Testis (tissue), 2 donors: ENCODE measurements at regions not wholly inside any gene's neighbourhood (a gene's known extent, or its start where the extent isn't known, plus 50 kb on each side); places are given as distances from the start of the nearest gene placed in this dataset.

Source experiments
- POLR2A ChIP-seq: fragments of 450-650 bp; IDR thresholded peaks from one replicate; pipeline ENCODE4 v1.6.1; 2017; ENCODE audit warnings: antibody characterized with exemption, mild to moderate bottlenecking, moderate library complexity
- TF ChIP-seq, protein P1 (sequence below), 3 experiments: fragments of 450-650 bp in 2 of 3; fragments of 200-600 bp in 1 of 3; sonication (generic) in 1 of 3; IDR thresholded peaks; one replicate each; pipeline ENCODE4 v1.5.1; 2016 to 2019; ENCODE audit warnings: antibody characterized with exemption in 3 of 3, mild to moderate bottlenecking in 2 of 3, moderate library complexity in 1 of 3

DNA sequence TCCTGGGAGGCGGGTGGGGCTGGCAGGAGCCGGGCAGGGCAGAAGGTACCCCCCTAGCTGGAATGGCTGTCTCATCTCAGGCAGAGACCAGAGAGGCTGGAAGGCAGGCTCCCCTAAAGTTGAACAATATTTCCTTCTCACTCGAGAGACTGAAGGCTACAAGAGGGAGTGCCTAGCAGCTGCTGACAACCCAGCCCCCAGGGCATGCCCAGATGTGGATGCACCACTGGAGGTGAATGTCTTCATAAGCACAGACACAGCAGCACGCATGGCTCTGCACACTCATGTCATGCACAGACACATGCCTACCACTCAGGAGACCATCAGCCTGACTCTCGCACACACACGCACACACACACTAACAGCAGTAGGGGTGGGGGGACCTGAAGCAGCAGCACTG is 179.0 kb downstream of the CCT6B start:
- no peak for TF ChIP-seq POLR2A
- TF ChIP-seq, protein P1, sequence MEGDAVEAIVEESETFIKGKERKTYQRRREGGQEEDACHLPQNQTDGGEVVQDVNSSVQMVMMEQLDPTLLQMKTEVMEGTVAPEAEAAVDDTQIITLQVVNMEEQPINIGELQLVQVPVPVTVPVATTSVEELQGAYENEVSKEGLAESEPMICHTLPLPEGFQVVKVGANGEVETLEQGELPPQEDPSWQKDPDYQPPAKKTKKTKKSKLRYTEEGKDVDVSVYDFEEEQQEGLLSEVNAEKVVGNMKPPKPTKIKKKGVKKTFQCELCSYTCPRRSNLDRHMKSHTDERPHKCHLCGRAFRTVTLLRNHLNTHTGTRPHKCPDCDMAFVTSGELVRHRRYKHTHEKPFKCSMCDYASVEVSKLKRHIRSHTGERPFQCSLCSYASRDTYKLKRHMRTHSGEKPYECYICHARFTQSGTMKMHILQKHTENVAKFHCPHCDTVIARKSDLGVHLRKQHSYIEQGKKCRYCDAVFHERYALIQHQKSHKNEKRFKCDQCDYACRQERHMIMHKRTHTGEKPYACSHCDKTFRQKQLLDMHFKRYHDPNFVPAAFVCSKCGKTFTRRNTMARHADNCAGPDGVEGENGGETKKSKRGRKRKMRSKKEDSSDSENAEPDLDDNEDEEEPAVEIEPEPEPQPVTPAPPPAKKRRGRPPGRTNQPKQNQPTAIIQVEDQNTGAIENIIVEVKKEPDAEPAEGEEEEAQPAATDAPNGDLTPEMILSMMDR (IDR thresholded peaks at IDR 0.05), result no peak
